K562 (cell line): ENCODE measurements at regions not wholly inside any gene's neighbourhood (a gene's known extent, or its start where the extent isn't known, plus 50 kb on each side); places are given as distances from the start of the nearest gene placed in this dataset.

Experiments used
- ATAC-seq: fragments of 200-7000 bp; cut with Tn5 transposase; 3 replicates; pipeline ENCODE4 v1.9.1; 2020; ENCODE audit warnings: moderate library complexity
- BruUV-seq: library from RNA; stranded (reverse); fragments of 400-500 nt; replicated peaks from 2 replicates; lab custom pipeline; 2021; lab: Mats Ljungman, UMichigan
- CTCF ChIA-PET: fragments of 300-600 bp; formaldehyde crosslinking; extraction: SDS; loops from one replicate; lab custom pipeline; 2021; ENCODE audit warnings: low intra/inter-chr PET ratio; lab: Yijun Ruan, JAX
- POLR2A ChIA-PET: fragments of 300-600, 350-650 bp; sonication (Branson Sonifier 250); formaldehyde crosslinking; extraction: SDS; loops from one replicate; lab custom pipeline; 2021; ENCODE audit warnings: antibody characterized with exemption, inconsistent platforms; lab: Yijun Ruan, JAX
- DNase-seq, 4 experiments: peaks; one replicate each; pipeline versions ENCODE4 v3.0.0 to v3.0.0-alpha.2; 2011 to 2018; ENCODE audit warnings: low spot score in 3 of 4, mixed read lengths in 3 of 4; ENCODE audit errors: extremely low read depth in 1 of 4
- FAIRE-seq: peaks from 2 replicates; lab custom pipeline; 2011; peaks lifted over from hg19 to GRCh38; lab: Jason Lieb, UNC
- H2AFZ ChIP-seq: 2 replicates; pipeline ENCODE4 v1.6.0; 2011; ENCODE audit warnings: low read depth, low read length, control low read depth, inconsistent platforms
- H3K27ac ChIP-seq: fragments of 200-600 bp; 3 replicates; pipeline ENCODE4 v1.8.0; 2011; ENCODE audit warnings: low read depth, mild to moderate bottlenecking, control low read depth, inconsistent platforms, low read length, moderate library complexity, mixed read lengths; ENCODE audit errors: extremely low read depth
- H3K27me3 ChIP-seq, 2 experiments: fragments of 300-600 bp in 1 of 2; 2 replicates in 1 of 2; 3 replicates in 1 of 2; pipeline versions ENCODE4 v1.6.0 to v1.8.0; 2011; ENCODE audit warnings: inconsistent platforms in 2 of 2, low read length in 2 of 2, mild to moderate bottlenecking in 1 of 2, mixed read lengths in 1 of 2, moderate library complexity in 1 of 2; ENCODE audit not compliant: control insufficient read depth in 2 of 2, insufficient read depth in 2 of 2
- H3K36me3 ChIP-seq: fragments of 300-600 bp; 3 replicates; pipeline ENCODE4 v1.8.0; 2011; ENCODE audit warnings: mild to moderate bottlenecking, low read length, inconsistent platforms; ENCODE audit not compliant: control insufficient read depth, insufficient read depth
- H3K4me1 ChIP-seq, 2 experiments: fragments of 200-600 bp in 1 of 2; replicated peaks in 1 of 2; 2 replicates in 1 of 2; 3 replicates in 1 of 2; pipeline versions ENCODE4 v1.5.1 to v1.8.0; 2011; ENCODE audit warnings: inconsistent platforms in 2 of 2, low read length in 2 of 2, mild to moderate bottlenecking in 1 of 2, mixed read lengths in 1 of 2, moderate library complexity in 1 of 2; ENCODE audit not compliant: control insufficient read depth in 2 of 2, insufficient read depth in 2 of 2
- H3K4me2 ChIP-seq: 2 replicates; pipeline ENCODE4 v1.6.1; 2011; ENCODE audit warnings: low read length, control low read depth, inconsistent platforms, mixed read lengths; ENCODE audit not compliant: insufficient read depth
- H3K4me3 ChIP-seq: fragments of 200-600 bp; sonication (generic), shearing (Covaris generic); 2 replicates; pipeline ENCODE4 v1.5.1; 2016; ENCODE audit warnings: control low read depth, inconsistent platforms
- H3K79me2 ChIP-seq: fragments of 200-600 bp; 3 replicates; pipeline ENCODE4 v1.8.0; 2011; ENCODE audit warnings: low read length, inconsistent platforms; ENCODE audit not compliant: control insufficient read depth, insufficient read depth
- H3K9ac ChIP-seq, 2 experiments: 2 replicates each; pipeline versions ENCODE4 v1.6.0 to v1.6.1; 2011; ENCODE audit warnings: low read depth in 2 of 2, low read length in 2 of 2, control low read depth in 1 of 2, inconsistent platforms in 1 of 2, mild to moderate bottlenecking in 1 of 2, mixed read lengths in 1 of 2; ENCODE audit not compliant: insufficient read depth in 1 of 2
- H3K9me1 ChIP-seq: one replicate; pipeline ENCODE4 v1.6.0; 2011; ENCODE audit warnings: inconsistent platforms, mild to moderate bottlenecking, low read length, moderate library complexity; ENCODE audit not compliant: control insufficient read depth, insufficient read depth
- H3K9me3 ChIP-seq: replicated peaks from 2 replicates; pipeline ENCODE4 v1.5.1; 2011; ENCODE audit warnings: low read depth, low read length, inconsistent platforms; ENCODE audit not compliant: control insufficient read depth, insufficient read depth
- H4K20me1 ChIP-seq: replicated peaks from 2 replicates; pipeline ENCODE4 v1.6.1; 2011; ENCODE audit warnings: low read length, inconsistent platforms, mixed read lengths; ENCODE audit not compliant: control insufficient read depth, insufficient read depth
- CHAMP1 ChIP-seq: fragments of 450-650 bp; IDR thresholded peaks from 2 replicates; pipeline ENCODE4 v1.6.1; 2016; ENCODE audit warnings: mild to moderate bottlenecking
- CHCHD3 ChIP-seq: fragments of 250-450 bp; sonication (Bioruptor Pico); IDR thresholded peaks from 2 replicates; pipeline ENCODE4 v2.1.2; 2022; ENCODE audit warnings: mild to moderate bottlenecking
- CUX1 ChIP-seq: fragments of 200-800 bp; sonication (Bioruptor generic); IDR thresholded peaks from 2 replicates; pipeline ENCODE4 v1.6.1; 2016; ENCODE audit warnings: missing genetic modification characterization, missing compliant biosample characterization
- HLTF ChIP-seq: fragments of 450-650 bp; IDR thresholded peaks from 2 replicates; pipeline ENCODE4 v1.6.1; 2016
- MCM2 ChIP-seq: fragments of 450-650 bp; IDR thresholded peaks from 2 replicates; pipeline ENCODE4 v1.6.1; 2017; ENCODE audit warnings: low read depth, mild to moderate bottlenecking
- NFE2L1 ChIP-seq: fragments of 450-650 bp; IDR thresholded peaks from 2 replicates; pipeline ENCODE4 v1.6.1; 2016; ENCODE audit warnings: missing genetic modification characterization, low read depth, mild to moderate bottlenecking, missing compliant biosample characterization, moderate library complexity, borderline replicate concordance
- NR3C1 ChIP-seq: sonication (generic); formaldehyde crosslinking; IDR thresholded peaks from 2 replicates; pipeline ENCODE4 v1.8.1; 2022; ENCODE audit warnings: missing genetic modification reagents
- TRIM28 ChIP-seq: fragments of 450-650 bp; IDR thresholded peaks from 2 replicates; pipeline ENCODE4 v1.6.1; 2017
- ZNF354B ChIP-seq: fragments of 250-450 bp; sonication (Bioruptor Pico); IDR thresholded peaks from 2 replicates; pipeline ENCODE4 v1.4.0; 2020
- WGBS: fragments of 100-300 bp; shearing (Covaris generic); methylation state at CpG from one replicate; pipeline ENCODE4 v1.1.6; 2016; ENCODE audit warnings: low coverage, mixed read lengths; ENCODE audit not compliant: insufficient coverage; ENCODE audit errors: missing lambda C conversion rate; 5-methylcytosine and 5-hydroxymethylcytosine counted together
- in situ Hi-C: fragments of 300-500 bp; cut with MboI; formaldehyde crosslinking; loops from 4 replicates; pipeline ENCODE4 v1.15.0; 2018; ENCODE audit warnings: inconsistent platforms, mixed read lengths
- intact Hi-C: fragments of 100-400 bp; cut with micrococcal nuclease; formaldehyde crosslinking; loops from 2 replicates; pipeline ENCODE4 v1.14.2; 2022
- TF ChIP-seq, protein P1 (sequence below): sonication (generic); formaldehyde crosslinking; IDR thresholded peaks from 2 replicates; pipeline ENCODE4 v1.8.0; 2022; ENCODE audit warnings: missing genetic modification reagents, mild to moderate bottlenecking, borderline replicate concordance

- Histone ChIP-seq H3K27ac (no peak overlapping the region), H3K27me3 (no peaks in the 10 kb centered on the region), H2AFZ (no peak overlapping the region), H3K9me3 (no peaks in the 10 kb centered on the region), H3K4me3 (no peak overlapping the region), H3K9ac (no peak overlapping the region), H3K4me1 (no peaks in the 10 kb centered on the region), H3K9me1 (no peaks in the 10 kb centered on the region), H3K36me3 (no peaks in the 10 kb centered on the region), H3K4me2 (no peak overlapping the region), H3K79me2 (no peaks in the 10 kb centered on the region), H4K20me1 (no peaks in the 10 kb centered on the region)
- ChIA-PET CTCF (no interaction called here), POLR2A (no interaction called here)
- no TSS peak for BruUV-seq
- ATAC-seq (no peak), FAIRE-seq (no peak), DNase-seq (no peak)
- no peak for TF ChIP-seq HLTF
- TF ChIP-seq CHAMP1: no peak
- in situ Hi-C loops (no loop called here), intact Hi-C loops (no loop called here)
These were observed 439.3 kb downstream of the ADRA2A start for GRCh38 chr10:111516144-111516543.

- H3K9me3 ChIP-seq: no peaks in the 10 kb centered on the region
- no peak for DNase-seq
- no peak overlapping the region for H3K4me3 ChIP-seq
- no peaks in the 10 kb centered on the region for H3K79me2 ChIP-seq
- intact Hi-C loops (no loop called here), in situ Hi-C loops (no loop called here)
- no peak for ATAC-seq
- H4K20me1 ChIP-seq: no peaks in the 10 kb centered on the region
- FAIRE-seq: no peak
- BruUV-seq: no TSS peak
- no peak overlapping the region for H3K9ac ChIP-seq
- no peak overlapping the region for H3K27ac ChIP-seq
- H3K4me1 ChIP-seq: no peaks in the 10 kb centered on the region
- H3K27me3 ChIP-seq: no peaks in the 10 kb centered on the region
- H2AFZ ChIP-seq: no peak overlapping the region
- ChIA-PET CTCF (no interaction called here), POLR2A (no interaction called here)
- no peaks in the 10 kb centered on the region for H3K36me3 ChIP-seq
- H3K4me2 ChIP-seq: no peak overlapping the region
- WGBS: 0% methylated on average over 1 of the region's 1 CpG
- no peaks in the 10 kb centered on the region for H3K9me1 ChIP-seq
- no peak for TF ChIP-seq CHCHD3 (CRISPR knock-in tag)
- TF ChIP-seq TRIM28: no peak
- TF ChIP-seq ZNF354B (CRISPR knock-in tag): no peak
- TF ChIP-seq MCM2: no peak
- TF ChIP-seq, protein P1, sequence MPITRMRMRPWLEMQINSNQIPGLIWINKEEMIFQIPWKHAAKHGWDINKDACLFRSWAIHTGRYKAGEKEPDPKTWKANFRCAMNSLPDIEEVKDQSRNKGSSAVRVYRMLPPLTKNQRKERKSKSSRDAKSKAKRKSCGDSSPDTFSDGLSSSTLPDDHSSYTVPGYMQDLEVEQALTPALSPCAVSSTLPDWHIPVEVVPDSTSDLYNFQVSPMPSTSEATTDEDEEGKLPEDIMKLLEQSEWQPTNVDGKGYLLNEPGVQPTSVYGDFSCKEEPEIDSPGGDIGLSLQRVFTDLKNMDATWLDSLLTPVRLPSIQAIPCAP: no peak
- no peak for TF ChIP-seq NR3C1 (CRISPR knock-in tag)
- no peak for TF ChIP-seq CUX1 (CRISPR knock-in tag)
- no peak for TF ChIP-seq NFE2L1 (tag)
These were observed 445.3 kb downstream of the ADRA2A start for GRCh38 chr10:111522141-111522540.
